ENCODE measurements at regions not wholly inside any gene's neighbourhood (a gene's known extent, or its start where the extent isn't known, plus 50 kb on each side); places are given as distances from the start of the nearest gene placed in this dataset.

DNA sequence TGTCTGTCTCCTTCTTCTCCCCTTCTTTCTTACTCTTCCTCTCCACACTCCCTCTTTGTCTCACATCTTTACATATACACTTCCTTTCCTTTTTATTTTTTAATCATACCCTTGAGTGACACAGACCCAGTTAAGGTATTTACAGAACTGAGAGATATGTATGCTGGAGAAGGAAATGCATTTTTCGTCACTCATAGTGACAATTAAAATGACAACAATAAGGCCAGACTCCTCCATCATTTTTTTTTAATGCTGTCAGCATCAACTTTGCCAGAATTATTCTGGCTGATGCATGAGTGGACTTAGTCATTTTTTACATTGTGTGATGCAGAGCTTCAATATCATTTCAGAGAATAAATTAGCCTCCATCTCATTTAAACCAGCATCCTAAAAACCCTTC, 272.9 kb downstream of the TMEM38B start:
- Histone ChIP-seq H3K4me1 (replicated peaks) (peaks cover 3% of the 10 kb centered on the region; the same call in 1 of the 2 replicates), H3K4me3 (no peak overlapping the region), H3K27ac (no peak overlapping the region), H3K9me3 (replicated peaks) (no peaks in the 10 kb centered on the region), H3K27me3 (replicated peaks) (no peaks in the 10 kb centered on the region), H3K36me3 (no peaks in the 10 kb centered on the region)
- DNase-seq (ENCODE audit: low read depth in 1 of 2, low spot score in 2 of 2), result no peak

DNA sequence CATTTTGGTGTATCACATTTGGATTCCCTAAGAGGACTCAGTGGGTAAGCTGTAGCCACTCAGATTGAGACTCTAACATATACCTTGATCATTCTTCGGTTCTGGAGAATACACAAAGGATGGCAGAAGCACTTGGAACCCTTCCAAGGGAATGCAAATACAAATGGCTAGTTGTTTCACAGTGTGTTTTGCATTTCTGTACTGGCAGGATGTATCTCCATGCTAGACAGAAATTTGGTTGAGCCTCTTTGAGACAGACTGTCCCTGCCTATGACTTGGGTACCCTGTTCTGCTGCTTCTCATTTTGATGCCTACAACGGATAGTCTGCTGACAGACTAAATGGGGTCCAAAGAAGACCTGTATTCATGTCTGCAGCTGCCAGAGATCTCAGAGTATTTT, 273.5 kb downstream of the TMEM38B start:
- no peak overlapping the region for H3K27ac ChIP-seq
- H3K4me3 ChIP-seq, result no peak overlapping the region
- DNase-seq (ENCODE audit: low read depth in 1 of 2, low spot score in 2 of 2), result no peak
- H3K9me3 ChIP-seq (replicated peaks), result no peaks in the 10 kb centered on the region
- peaks cover 3% of the 10 kb centered on the region; the same call in 1 of the 2 replicates for H3K4me1 ChIP-seq (replicated peaks)
- no peaks in the 10 kb centered on the region for H3K36me3 ChIP-seq
- no peaks in the 10 kb centered on the region for H3K27me3 ChIP-seq (replicated peaks)

DNA sequence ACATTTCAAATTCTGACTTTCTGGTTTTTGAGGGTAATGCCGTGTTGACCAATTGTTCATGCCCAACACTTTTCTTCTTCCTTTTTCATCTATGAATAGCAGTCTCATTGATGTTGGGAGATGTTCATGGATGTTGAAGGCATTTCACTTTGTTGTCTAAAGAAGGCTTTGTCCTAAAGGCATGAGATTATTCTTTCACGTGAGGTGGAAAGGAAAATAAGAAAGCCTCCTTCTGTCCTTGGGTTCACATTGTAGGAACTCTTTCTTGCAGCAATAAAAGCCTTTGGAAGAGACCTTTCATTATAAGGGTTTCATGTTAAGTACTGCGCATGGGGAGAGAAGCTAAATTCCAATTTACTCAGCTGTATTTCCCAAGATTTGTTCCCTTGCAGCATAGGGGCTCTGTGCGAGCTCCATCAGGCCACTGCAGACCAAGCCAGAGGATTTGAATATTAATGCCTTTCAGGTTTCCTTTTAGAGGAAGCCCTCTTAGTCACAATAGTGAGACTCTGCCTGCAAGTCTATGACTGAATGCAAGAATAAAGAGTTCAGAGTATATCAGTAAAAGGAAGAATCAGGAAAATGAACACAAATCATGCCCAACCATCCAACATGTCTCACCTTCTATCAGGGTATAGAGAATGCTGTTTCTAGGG, 274.6 kb downstream of the TMEM38B start:
- peaks cover 7% of the 10 kb centered on the region for H3K4me1 ChIP-seq (replicated peaks)
- no peaks in the 10 kb centered on the region for H3K27me3 ChIP-seq (replicated peaks)
- no peaks in the 10 kb centered on the region for H3K9me3 ChIP-seq (replicated peaks)
- H3K4me3 ChIP-seq, result no peak overlapping the region
- no peak overlapping the region for H3K27ac ChIP-seq
- DNase-seq (ENCODE audit: low read depth in 1 of 2, low spot score in 2 of 2), result no peak
- no peaks in the 10 kb centered on the region for H3K36me3 ChIP-seq

DNA sequence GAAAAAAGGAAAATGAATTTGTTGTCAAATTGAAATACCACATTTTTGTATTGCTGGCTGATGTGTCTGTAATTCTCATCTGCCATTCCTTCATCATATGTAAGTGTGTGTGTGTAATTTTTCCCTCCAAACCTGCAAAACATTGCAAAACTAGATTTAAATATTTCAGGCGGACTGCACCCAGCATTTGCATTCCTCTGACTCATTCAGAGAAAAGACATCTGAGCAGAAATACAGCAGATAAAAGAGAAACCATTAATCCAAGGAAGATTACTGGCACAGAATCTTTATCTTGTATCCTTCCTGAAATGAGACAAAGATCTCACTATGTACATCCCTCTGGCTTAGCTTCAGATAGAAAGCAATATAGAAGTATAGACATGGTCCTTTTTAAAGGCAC, 275.3 kb downstream of the TMEM38B start:
- Histone ChIP-seq H3K9me3 (replicated peaks) (no peaks in the 10 kb centered on the region), H3K27me3 (replicated peaks) (no peaks in the 10 kb centered on the region), H3K27ac (no peak overlapping the region), H3K4me3 (no peak overlapping the region), H3K36me3 (no peaks in the 10 kb centered on the region), H3K4me1 (replicated peaks) (peaks cover 13% of the 10 kb centered on the region)
- no peak for DNase-seq (ENCODE audit: low read depth in 1 of 2, low spot score in 2 of 2)

DNA sequence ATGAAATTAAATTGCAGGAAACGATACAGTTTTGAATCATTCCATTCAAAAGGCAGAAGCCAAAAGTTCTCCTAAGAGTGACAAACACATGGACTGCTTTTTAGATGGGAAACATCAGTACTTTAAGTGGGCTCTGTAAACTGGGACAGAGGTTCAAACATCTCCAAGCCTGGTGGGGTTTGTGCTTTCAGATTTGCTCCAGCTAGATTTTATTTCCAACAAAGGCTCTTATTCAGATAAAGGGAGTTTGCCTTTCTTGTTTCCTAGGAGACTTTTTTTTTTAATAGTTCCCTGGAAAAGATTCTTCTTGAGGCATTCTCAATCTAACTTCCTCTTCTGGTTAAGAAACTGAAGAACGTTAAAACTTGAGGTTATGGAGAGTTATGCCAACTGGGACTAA, 277.6 kb downstream of the TMEM38B start:
- H3K36me3 ChIP-seq, result no peaks in the 10 kb centered on the region
- H3K4me1 ChIP-seq (replicated peaks), result peaks cover 21% of the 10 kb centered on the region
- no peak overlapping the region for H3K27ac ChIP-seq
- H3K9me3 ChIP-seq (replicated peaks), result no peaks in the 10 kb centered on the region
- DNase-seq (ENCODE audit: low read depth in 1 of 2, low spot score in 2 of 2), result no peak
- no peaks in the 10 kb centered on the region for H3K27me3 ChIP-seq (replicated peaks)
- H3K4me3 ChIP-seq, result no peak overlapping the region

DNA sequence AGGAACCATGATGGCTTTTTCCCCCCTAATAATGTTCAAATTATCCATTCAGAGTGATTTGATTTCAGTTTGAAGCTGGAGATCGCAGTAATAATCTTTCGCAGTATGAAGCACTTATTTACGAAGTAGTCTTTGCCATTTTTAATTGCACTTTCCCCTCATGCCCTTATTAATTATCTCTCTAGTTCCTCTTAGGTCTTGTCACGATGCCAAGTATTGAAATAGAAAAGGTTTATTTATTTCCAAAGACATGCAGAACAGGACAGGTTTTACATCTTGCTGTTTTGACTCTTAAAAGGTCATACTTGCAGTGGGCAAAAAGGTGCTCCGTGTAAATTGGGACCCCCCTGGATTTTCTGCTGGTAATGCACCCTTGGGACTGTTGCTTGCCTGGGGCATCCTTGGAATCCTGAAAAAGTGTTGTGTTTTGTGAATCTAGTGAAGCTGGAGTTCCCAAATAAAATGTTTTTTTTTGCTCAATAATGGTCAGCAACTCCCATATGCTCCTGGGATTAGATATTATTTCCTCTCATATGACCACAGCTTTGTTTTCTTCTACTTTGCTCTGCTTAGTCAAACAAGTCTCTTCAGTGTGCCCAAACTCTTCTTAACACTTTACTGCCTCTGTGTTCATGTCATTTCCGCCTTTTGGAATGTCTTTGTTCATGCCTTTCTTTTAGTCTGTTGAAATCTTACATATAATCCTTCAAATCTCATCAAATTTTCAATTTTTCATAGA, 278.3 kb downstream of the TMEM38B start:
- Histone ChIP-seq H3K36me3 (no peaks in the 10 kb centered on the region), H3K9me3 (replicated peaks) (no peaks in the 10 kb centered on the region), H3K4me1 (replicated peaks) (peaks cover 21% of the 10 kb centered on the region), H3K27ac (no peak overlapping the region), H3K27me3 (replicated peaks) (no peaks in the 10 kb centered on the region), H3K4me3 (no peak overlapping the region)
- DNase-seq (ENCODE audit: low read depth in 1 of 2, low spot score in 2 of 2), result no peak

DNA sequence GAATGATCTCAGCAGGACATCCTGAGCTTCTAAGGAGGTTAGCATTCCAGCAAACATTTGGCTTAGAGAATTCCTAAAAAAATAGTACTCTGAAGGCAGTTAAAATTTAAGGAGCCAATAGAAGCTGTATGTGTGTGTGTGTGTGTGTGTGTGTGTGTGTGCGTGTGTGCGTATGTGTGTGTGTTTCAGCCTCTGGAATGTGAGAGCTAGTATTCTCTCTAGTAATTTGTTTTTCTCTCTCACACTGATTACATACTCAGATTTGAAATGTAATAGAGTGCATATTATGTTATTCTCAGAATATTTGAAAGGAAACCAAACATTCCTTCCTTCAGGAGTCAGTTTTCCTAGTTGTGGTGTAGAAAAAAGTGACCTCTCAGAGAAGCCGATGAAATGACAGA, 279.6 kb downstream of the TMEM38B start:
- peak; percentile 42 to 77 for DNase-seq (ENCODE audit: low read depth in 1 of 2, low spot score in 2 of 2)
- no peaks in the 10 kb centered on the region for H3K9me3 ChIP-seq (replicated peaks)
- H3K4me1 ChIP-seq (replicated peaks), result peaks cover 21% of the 10 kb centered on the region
- peak overlapping the region; percentile 63 for H3K27ac ChIP-seq
- H3K4me3 ChIP-seq, result no peak overlapping the region
- H3K36me3 ChIP-seq, result no peaks in the 10 kb centered on the region
- no peaks in the 10 kb centered on the region for H3K27me3 ChIP-seq (replicated peaks)

DNA sequence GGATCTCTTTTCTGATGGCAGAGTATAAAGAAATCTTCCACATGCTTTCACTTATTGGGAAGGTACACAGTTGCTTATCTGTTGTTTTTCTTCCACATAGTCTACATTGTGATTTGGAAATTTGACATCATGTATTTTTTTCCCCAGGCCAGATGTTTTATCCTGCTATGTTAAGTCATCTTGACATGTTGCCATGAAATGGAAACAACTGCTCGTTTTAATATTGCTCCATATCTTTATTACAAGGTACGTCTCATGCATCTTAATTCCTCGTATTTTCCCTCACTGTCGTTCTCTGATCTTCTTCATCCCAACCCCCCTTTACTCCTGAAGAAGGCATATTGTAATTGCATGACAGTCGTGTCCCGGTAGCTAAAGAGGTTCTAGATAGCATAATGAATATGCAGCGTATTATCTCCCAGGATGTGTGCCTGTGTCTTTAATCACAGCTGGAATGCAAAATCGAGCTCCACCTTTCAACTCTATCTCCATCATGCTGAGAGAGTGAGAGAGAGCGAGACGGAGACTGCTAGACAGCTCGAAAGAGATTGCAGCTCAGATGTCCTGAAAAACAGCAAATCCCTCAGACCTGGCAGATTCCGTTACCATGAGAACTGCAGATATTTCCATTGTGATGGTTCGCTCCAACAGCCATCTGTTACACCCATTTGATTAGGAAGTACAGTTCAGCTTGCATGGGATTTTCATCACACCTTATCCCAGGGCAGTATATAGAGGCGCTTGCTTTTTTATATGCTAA, 281.7 kb downstream of the TMEM38B start:
- Histone ChIP-seq H3K4me1 (replicated peaks) (peaks cover 21% of the 10 kb centered on the region), H3K9me3 (replicated peaks) (no peaks in the 10 kb centered on the region), H3K27me3 (replicated peaks) (no peaks in the 10 kb centered on the region), H3K4me3 (no peak overlapping the region), H3K27ac (no peak overlapping the region), H3K36me3 (no peaks in the 10 kb centered on the region)
- no peak for DNase-seq (ENCODE audit: low read depth in 1 of 2, low spot score in 2 of 2)

DNA sequence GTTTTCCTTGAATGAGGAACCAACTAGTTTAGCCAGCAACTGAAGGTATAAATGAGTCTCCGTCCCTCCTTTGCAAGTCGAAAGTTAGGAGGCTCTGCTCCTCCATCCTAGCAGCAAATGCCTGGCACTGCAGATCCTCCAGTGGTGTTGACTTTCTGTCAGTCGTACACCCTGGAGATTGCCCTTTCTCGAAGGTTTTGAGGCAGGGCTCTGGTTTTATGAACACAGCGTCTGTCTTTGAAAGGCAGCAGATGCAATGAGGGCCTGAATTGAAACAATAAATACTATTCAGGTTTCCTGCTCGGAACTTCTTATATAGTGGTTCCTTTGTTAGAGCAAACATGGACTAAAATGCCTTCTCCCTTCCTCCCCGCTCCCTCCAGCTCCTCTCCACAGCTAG, 284.0 kb downstream of the TMEM38B start:
- Histone ChIP-seq H3K4me1 (replicated peaks) (peaks cover 21% of the 10 kb centered on the region), H3K27ac (no peak overlapping the region), H3K36me3 (no peaks in the 10 kb centered on the region), H3K27me3 (replicated peaks) (no peaks in the 10 kb centered on the region), H3K4me3 (no peak overlapping the region), H3K9me3 (replicated peaks) (no peaks in the 10 kb centered on the region)
- no peak for DNase-seq (ENCODE audit: low read depth in 1 of 2, low spot score in 2 of 2)

DNA sequence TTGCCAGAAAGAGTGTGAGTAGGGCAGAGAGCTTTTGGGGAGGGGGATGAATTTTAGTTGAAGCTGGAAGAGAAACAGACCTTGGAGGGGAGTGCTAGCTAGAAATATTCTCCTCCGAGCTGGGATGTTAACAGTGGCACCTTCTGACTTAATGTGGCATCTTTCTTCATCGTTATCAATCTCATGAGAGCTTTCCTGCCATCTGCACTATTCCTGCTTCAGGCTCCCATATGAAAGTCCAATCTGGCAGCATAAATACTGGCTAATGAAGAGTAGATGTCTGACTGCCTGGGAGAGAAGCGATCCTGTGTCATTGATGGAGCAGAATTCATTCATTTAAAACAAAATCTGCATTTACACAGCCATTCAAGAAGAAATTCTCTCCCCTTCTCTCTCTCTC, 284.5 kb downstream of the TMEM38B start:
- no peaks in the 10 kb centered on the region for H3K36me3 ChIP-seq
- H3K4me1 ChIP-seq (replicated peaks), result peaks cover 16% of the 10 kb centered on the region
- no peaks in the 10 kb centered on the region for H3K27me3 ChIP-seq (replicated peaks)
- DNase-seq (ENCODE audit: low read depth in 1 of 2, low spot score in 2 of 2), result no peak
- H3K4me3 ChIP-seq, result no peak overlapping the region
- H3K9me3 ChIP-seq (replicated peaks), result no peaks in the 10 kb centered on the region
- no peak overlapping the region for H3K27ac ChIP-seq

DNA sequence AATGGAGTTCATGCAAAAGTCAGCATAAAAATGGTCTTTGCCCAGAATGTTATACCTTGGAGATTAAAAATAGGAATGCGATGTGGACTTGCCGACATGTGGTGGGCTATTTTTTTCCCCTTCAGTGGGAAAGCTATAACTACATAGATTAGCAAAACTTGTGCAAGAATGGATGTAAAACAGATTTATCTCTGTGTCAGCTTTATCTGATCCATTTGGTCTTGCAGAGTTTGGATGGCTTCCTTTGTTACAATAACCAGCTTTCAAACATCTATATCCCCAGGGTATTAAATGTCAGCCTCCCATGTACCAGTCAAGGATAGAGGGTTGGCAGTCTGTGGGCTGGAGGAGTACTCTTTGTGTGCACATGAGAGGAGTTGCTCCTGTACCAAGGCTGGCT, 284.9 kb downstream of the TMEM38B start:
- Histone ChIP-seq H3K27ac (no peak overlapping the region), H3K36me3 (no peaks in the 10 kb centered on the region), H3K4me3 (no peak overlapping the region), H3K27me3 (replicated peaks) (no peaks in the 10 kb centered on the region), H3K9me3 (replicated peaks) (no peaks in the 10 kb centered on the region), H3K4me1 (replicated peaks) (peaks cover 11% of the 10 kb centered on the region)
- DNase-seq (ENCODE audit: low read depth in 1 of 2, low spot score in 2 of 2), result no peak

DNA sequence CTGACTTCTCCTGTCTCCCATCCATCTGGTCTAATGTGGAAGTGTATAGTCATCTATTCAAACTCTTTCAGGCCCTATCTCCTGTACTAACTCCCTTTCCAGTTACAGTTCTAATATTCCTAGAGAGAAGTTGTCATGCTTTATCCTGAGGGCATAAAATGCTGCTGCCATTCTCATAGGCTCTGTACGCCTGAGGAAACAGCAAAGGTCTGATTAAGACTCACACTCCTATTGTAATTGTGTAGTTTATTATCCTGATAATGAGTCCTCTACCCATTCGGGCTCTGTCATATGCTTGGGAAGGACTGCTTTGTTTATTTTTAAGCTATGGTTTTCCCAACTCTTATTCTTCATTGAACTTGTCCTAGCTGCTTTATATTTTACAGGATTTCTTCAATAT, 290.4 kb downstream of the TMEM38B start:
- Histone ChIP-seq H3K4me1 (replicated peaks) (no peaks in the 10 kb centered on the region), H3K4me3 (no peak overlapping the region), H3K27me3 (replicated peaks) (no peaks in the 10 kb centered on the region)

DNA sequence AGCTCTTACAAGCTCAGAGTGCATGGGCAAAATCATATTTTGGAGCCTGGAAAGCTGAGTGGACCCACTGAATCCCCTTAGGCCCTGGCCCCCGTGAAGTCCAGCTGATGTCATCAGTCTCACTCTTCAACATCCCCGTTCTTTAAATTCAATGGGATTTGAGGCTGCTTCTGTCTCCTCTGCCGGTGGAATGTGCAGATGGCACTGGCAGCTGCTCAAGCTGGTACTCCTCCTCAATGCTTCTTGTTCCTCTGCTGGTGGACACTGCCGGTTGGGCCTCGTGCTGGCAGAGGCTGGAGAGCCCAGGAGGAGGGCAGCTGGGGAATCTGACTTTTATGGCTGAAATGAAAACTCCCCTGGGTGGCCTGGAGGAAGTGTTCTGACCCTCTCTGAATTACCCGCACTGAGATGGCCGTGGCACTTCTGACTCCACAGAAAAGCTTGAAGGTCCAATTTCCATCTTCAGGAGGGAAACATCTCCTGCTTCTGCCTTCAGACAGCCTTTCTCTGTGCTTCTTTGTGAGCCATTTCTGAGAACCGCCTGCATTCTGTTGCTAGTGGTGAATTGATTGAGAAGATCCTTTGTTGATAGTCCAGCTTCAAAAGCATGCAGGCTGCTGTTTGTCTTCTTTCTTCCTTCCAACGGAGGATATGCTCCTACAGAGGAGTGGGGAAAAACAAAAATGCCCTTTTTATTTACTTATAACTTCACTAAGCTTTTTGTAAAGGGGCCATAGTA, 298.9 kb downstream of the TMEM38B start:
- H3K27me3 ChIP-seq (replicated peaks), result no peaks in the 10 kb centered on the region
- no peaks in the 10 kb centered on the region for H3K4me1 ChIP-seq (replicated peaks)
- DNase-seq (ENCODE audit: low read depth in 1 of 2, low spot score in 2 of 2), result no peak
- H3K4me3 ChIP-seq, result no peak overlapping the region
- no peaks in the 10 kb centered on the region for H3K36me3 ChIP-seq
- H3K9me3 ChIP-seq (replicated peaks), result no peaks in the 10 kb centered on the region
- no peak overlapping the region for H3K27ac ChIP-seq

More for the DNA sequence above, 290.4 kb downstream of the TMEM38B start:
- no peak overlapping the region for H3K27ac ChIP-seq
- DNase-seq (ENCODE audit: low read depth in 1 of 2, low spot score in 2 of 2), result no peak
- no peaks in the 10 kb centered on the region for H3K9me3 ChIP-seq (replicated peaks)
- H3K36me3 ChIP-seq, result no peaks in the 10 kb centered on the region
